Lower lobe of right lung (tissue), 2 donors: ENCODE measurements at regions not wholly inside any gene's neighbourhood (a gene's known extent, or its start where the extent isn't known, plus 50 kb on each side); places are given as distances from the start of the nearest gene placed in this dataset.
"Not testable (repeated sequence)": the region's sequence is repeated elsewhere in the genome, so short reads cannot be mapped to it uniquely, and the experiment has no call there.

Experiments
- ATAC-seq, 2 donors: fragments of 200-7000 bp; cut with Tn5 transposase; one replicate each; pipeline ENCODE4 v1.9.1; 2020 to 2022; ENCODE audit warnings: mild to moderate bottlenecking in 2 of 2, moderate library complexity in 2 of 2
- DNase-seq: peaks from one replicate; pipeline ENCODE4 v3.0.0-alpha.2; 2020
- H3K27ac ChIP-seq: fragments of 200-600 bp; one replicate; pipeline ENCODE4 v1.8.0; 2022
- H3K27me3 ChIP-seq: fragments of 200-600 bp; one replicate; pipeline ENCODE4 v1.8.0; 2022; ENCODE audit warnings: low read depth
- H3K36me3 ChIP-seq: fragments of 200-600 bp; one replicate; pipeline ENCODE4 v1.8.0; 2022; ENCODE audit warnings: mild to moderate bottlenecking
- H3K4me1 ChIP-seq: fragments of 200-600 bp; one replicate; pipeline ENCODE4 v1.8.0; 2022
- H3K4me3 ChIP-seq: fragments of 200-600 bp; one replicate; pipeline ENCODE4 v1.8.0; 2022; ENCODE audit warnings: mild to moderate bottlenecking
- H3K9me3 ChIP-seq: fragments of 200-600 bp; one replicate; pipeline ENCODE4 v1.8.0; 2022
- CTCF ChIP-seq: fragments of 200-600 bp; IDR thresholded peaks from one replicate; pipeline ENCODE4 v1.8.0; 2022; ENCODE audit warnings: antibody characterized with exemption, mild to moderate bottlenecking
- intact Hi-C: fragments of 100-400 bp; cut with DNase I; formaldehyde crosslinking; loops from one replicate; pipeline ENCODE4 v1.11.0; 2022
- donor health status: DM: no; HTN: yes; CAD: no; lungs with severe emphysema.

- DNase-seq (no peak), ATAC-seq (no peak)
- Histone ChIP-seq H3K27ac (no peak overlapping the region), H3K4me1 (no peaks in the 10 kb centered on the region), H3K36me3 (no peaks in the 10 kb centered on the region), H3K4me3 (no peak overlapping the region), H3K9me3 (no peaks in the 10 kb centered on the region), H3K27me3 (no peaks in the 10 kb centered on the region)
- TF ChIP-seq CTCF: no peak
- intact Hi-C loops: no loop called here
These were observed 66.2 kb upstream of the BEND6 start for GRCh38 chr6:56888687-56889086.

- ATAC-seq: no peak
- H3K4me1 ChIP-seq: no peaks in the 10 kb centered on the region
- no peak for DNase-seq
- intact Hi-C loops: no loop called here
- no peak for TF ChIP-seq CTCF
- no peak overlapping the region for H3K27ac ChIP-seq
- H3K27me3 ChIP-seq: no peaks in the 10 kb centered on the region
- no peak overlapping the region for H3K4me3 ChIP-seq
- H3K9me3 ChIP-seq: no peaks in the 10 kb centered on the region
- no peaks in the 10 kb centered on the region for H3K36me3 ChIP-seq
These were observed 67.8 kb upstream of the BEND6 start for GRCh38 chr6:56887086-56887485.

GRCh38 chr6:56877922-56878321, 77.0 kb upstream of the BEND6 start:
- ATAC-seq: no peak
- Histone ChIP-seq H3K36me3 (no peaks in the 10 kb centered on the region), H3K27ac (no peak overlapping the region), H3K4me1 (no peaks in the 10 kb centered on the region), H3K27me3 (no peaks in the 10 kb centered on the region), H3K4me3 (no peak overlapping the region), H3K9me3 (no peaks in the 10 kb centered on the region)
- intact Hi-C loops: no loop called here
- no peak for TF ChIP-seq CTCF
- no peak for DNase-seq

- H3K27ac ChIP-seq: no peak overlapping the region
- no peaks in the 10 kb centered on the region for H3K27me3 ChIP-seq
- intact Hi-C loops: no loop called here
- DNase-seq: no peak
- TF ChIP-seq CTCF: no peak
- no peaks in the 10 kb centered on the region for H3K4me1 ChIP-seq
- H3K9me3 ChIP-seq: no peaks in the 10 kb centered on the region
- H3K4me3 ChIP-seq: no peak overlapping the region
- H3K36me3 ChIP-seq: no peaks in the 10 kb centered on the region
- no peak for ATAC-seq
These were observed 78.9 kb upstream of the BEND6 start for GRCh38 chr6:56875961-56876360.

- TF ChIP-seq CTCF: no peak
- DNase-seq: no peak
- intact Hi-C loops: no loop called here
- Histone ChIP-seq H3K4me1 (no peaks in the 10 kb centered on the region), H3K9me3 (no peaks in the 10 kb centered on the region), H3K4me3 (no peak overlapping the region), H3K36me3 (no peaks in the 10 kb centered on the region), H3K27me3 (no peaks in the 10 kb centered on the region), H3K27ac (no peak overlapping the region)
- no peak for ATAC-seq
These were observed 79.4 kb upstream of the BEND6 start for GRCh38 chr6:56875523-56875922.

- Histone ChIP-seq H3K27me3 (no peaks in the 10 kb centered on the region), H3K4me3 (no peak overlapping the region), H3K36me3 (no peaks in the 10 kb centered on the region), H3K9me3 (no peaks in the 10 kb centered on the region), H3K4me1 (no peaks in the 10 kb centered on the region), H3K27ac (no peak overlapping the region)
- DNase-seq (no peak), ATAC-seq (no peak)
- no peak for TF ChIP-seq CTCF
- intact Hi-C loops: no loop called here
These were observed 80.6 kb upstream of the BEND6 start for GRCh38 chr6:56874328-56874727.

GRCh38 chr6:56870053-56870452, 84.9 kb upstream of the BEND6 start:
- ATAC-seq, H3K27me3 ChIP-seq, intact Hi-C loops, H3K36me3 ChIP-seq, H3K4me1 ChIP-seq, H3K4me3 ChIP-seq, H3K9me3 ChIP-seq, H3K27ac ChIP-seq, DNase-seq: not testable (repeated sequence)
